Pancreas (tissue), 10 donors: ENCODE measurements at regions not wholly inside any gene's neighbourhood (a gene's known extent, or its start where the extent isn't known, plus 50 kb on each side); places are given as distances from the start of the nearest gene placed in this dataset.
"Not testable (repeated sequence)": the region's sequence is repeated elsewhere in the genome, so short reads cannot be mapped to it uniquely, and the experiment has no call there.

ENCODE experiments used
- ATAC-seq, 4 donors: fragments of 200-7000 bp; cut with Tn5 transposase; one replicate each; pipeline versions ENCODE4 v1.8.0 to v1.9.1; 2020; ENCODE audit warnings: mild to moderate bottlenecking in 4 of 4, moderate library complexity in 4 of 4
- DNase-seq, 6 donors: peaks; one replicate each; pipeline ENCODE4 v3.0.0-alpha.2; 2020
- FAIRE-seq: peaks from 2 replicates; lab custom pipeline; 2012; peaks lifted over from hg19 to GRCh38; lab: Jason Lieb, UNC
- H3K27ac ChIP-seq, 4 donors: fragments of 200-600 bp; sonication (generic); 1 replicate in 3 of 4; 2 replicates in 1 of 4; pipeline versions ENCODE4 v1.5.0 to v1.8.0; 2020
- H3K27me3 ChIP-seq, 4 donors: fragments of 200-600 bp; one replicate each; pipeline ENCODE4 v1.8.0; 2021
- H3K36me3 ChIP-seq, 3 donors: fragments of 200-600 bp; sonication (generic) in 1 of 3; one replicate each; pipeline versions ENCODE4 v1.5.0 to v1.8.0; 2020 to 2021
- H3K4me1 ChIP-seq, 3 donors: fragments of 200-600 bp; one replicate each; pipeline ENCODE4 v1.8.0; 2021
- H3K4me3 ChIP-seq, 4 donors: fragments of 200-600 bp; sonication (generic) in 2 of 4; one replicate each; pipeline versions ENCODE4 v1.5.0 to v1.8.0; 2020 to 2021
- H3K9me3 ChIP-seq, 4 donors: fragments of 200-600 bp; one replicate each; pipeline ENCODE4 v1.8.0; 2021
- WGBS, 2 donors: extraction: QIAGEN DNeasy Blood & Tissue Kit; methylation state at CpG; one replicate each; pipeline ENCODE4 v1.1.7; 2013; 5-methylcytosine and 5-hydroxymethylcytosine counted together
- intact Hi-C, 3 donors: fragments of 100-400 bp; cut with DNase I; formaldehyde crosslinking; loops; one replicate each; pipeline versions ENCODE4 v1.11.1 to v1.14.2; 2022
- TF ChIP-seq, protein P1 (sequence below), 4 donors: fragments of 200-600 bp; sonication (generic) in 3 of 4; IDR thresholded peaks; one replicate each; pipeline versions ENCODE4 v1.5.0 to v1.8.0; 2021; ENCODE audit warnings: antibody characterized with exemption in 4 of 4
- donor health status: healthy with polysubstance abuse.
- donor health status: DM: no; HTN: no; CAD: no; lungs with moderate emphysema.
- donor health status: DM: no; HTN: no; CAD: no.
- donor health status: control.
- donor health status: control.
- donor health status: Bipolar disorder and iron deficiency.
- donor health status: DM: yes; HTN: yes; CAD: no.
- donor health status: DM: no; HTN: no; CAD: no.
- donor health status: DM: no; HTN: no; CAD: no.
- donor health status: DM: yes; HTN: yes; CAD: no.

DNA sequence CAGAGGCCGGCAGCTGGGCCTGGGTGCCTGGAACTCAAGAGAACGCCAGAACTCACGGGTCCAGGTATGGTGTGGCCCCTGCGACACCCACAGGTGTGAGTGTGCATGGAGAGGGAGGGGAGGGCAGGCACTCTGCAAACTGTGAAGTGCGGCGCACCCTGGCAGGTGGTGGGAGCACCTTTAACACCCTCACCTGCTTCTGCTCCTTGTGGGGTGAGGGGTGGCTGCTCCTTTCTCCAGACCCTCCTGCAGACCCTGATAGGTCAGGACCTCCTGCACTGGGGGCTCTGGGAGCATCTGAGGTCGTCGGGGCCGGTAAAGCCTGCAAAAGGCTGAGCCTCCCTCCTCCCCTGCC, 324.7 kb upstream of the SFSWAP start:
- no peak for DNase-seq
- Histone ChIP-seq H3K27me3 (peaks cover 0 to 2% (median 0%) of the 10 kb centered on the region in 4 donors), H3K36me3 (no peaks in the 10 kb centered on the region), H3K9me3 (no peaks in the 10 kb centered on the region), H3K4me1 (no peaks in the 10 kb centered on the region), H3K27ac (no peak overlapping the region), H3K4me3 (no peak overlapping the region)
- 36 to 40% methylated on average over 9 of the region's 9 CpGs for WGBS, 2 donors
- intact Hi-C loops = no loop called here
- ATAC-seq = no peak
- TF ChIP-seq, protein P1, sequence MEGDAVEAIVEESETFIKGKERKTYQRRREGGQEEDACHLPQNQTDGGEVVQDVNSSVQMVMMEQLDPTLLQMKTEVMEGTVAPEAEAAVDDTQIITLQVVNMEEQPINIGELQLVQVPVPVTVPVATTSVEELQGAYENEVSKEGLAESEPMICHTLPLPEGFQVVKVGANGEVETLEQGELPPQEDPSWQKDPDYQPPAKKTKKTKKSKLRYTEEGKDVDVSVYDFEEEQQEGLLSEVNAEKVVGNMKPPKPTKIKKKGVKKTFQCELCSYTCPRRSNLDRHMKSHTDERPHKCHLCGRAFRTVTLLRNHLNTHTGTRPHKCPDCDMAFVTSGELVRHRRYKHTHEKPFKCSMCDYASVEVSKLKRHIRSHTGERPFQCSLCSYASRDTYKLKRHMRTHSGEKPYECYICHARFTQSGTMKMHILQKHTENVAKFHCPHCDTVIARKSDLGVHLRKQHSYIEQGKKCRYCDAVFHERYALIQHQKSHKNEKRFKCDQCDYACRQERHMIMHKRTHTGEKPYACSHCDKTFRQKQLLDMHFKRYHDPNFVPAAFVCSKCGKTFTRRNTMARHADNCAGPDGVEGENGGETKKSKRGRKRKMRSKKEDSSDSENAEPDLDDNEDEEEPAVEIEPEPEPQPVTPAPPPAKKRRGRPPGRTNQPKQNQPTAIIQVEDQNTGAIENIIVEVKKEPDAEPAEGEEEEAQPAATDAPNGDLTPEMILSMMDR (IDR thresholded peaks at IDR 0.05) = no peak
- FAIRE-seq = no peak

GRCh38 chr12:131386781-131387180, 324.1 kb upstream of the SFSWAP start:
- FAIRE-seq = no peak
- Histone ChIP-seq H3K4me3 (no peak overlapping the region), H3K4me1 (no peaks in the 10 kb centered on the region), H3K27ac (no peak overlapping the region), H3K27me3 (no peaks in the 10 kb centered on the region), H3K9me3 (no peaks in the 10 kb centered on the region), H3K36me3 (no peaks in the 10 kb centered on the region)
- TF ChIP-seq, protein P1 (IDR thresholded peaks at IDR 0.05) = no peak
- intact Hi-C loops = no loop called here
- 39 to 47% methylated on average over 11 of the region's 11 CpGs for WGBS, 2 donors
- DNase-seq = no peak
- no peak for ATAC-seq

DNA sequence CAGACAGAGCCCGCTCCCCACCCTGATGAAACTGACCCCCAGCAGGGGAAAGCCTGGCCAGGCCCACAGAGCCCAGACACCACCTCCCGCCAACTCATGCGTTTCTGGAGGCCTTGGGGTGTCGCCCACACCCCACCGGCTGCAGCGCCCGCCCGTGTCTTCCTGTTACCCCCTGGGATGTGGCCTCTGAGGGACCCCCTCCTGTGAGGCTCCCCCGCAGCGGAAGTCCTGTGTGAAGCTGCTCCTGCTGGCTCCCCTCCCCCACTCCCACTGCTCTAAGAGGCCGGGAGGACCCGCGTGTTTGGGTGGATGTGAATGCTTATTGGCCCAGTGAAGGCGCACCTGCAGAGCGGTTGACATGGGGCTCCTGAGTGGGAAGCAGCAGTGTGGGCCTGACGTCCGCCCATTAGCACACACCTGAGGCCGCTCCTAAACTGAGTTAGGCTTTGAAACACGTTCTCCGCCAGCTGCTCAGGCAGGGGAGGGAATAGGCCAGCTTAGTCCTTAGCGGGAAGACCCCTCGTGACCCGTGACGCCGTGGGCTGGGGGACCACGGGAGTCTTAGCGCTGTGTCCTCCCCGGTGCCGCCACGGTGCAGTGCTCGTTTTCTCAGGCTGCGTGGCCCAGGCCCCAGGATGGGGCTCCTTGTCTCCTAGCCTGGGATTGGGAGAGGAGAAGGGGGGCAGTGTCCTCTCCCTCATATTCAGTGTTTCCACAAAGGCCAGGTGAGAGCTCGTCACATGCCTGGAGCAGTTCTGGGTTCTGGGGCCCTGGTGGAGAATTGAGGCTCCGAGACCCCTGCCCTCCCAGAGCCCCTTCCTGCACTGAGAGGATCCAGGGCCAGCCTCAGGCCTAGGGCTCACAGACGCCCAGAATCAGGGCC, 323.4 kb upstream of the SFSWAP start:
- DNase-seq (no peak), ATAC-seq (no peak), FAIRE-seq (no peak)
- H3K4me3 ChIP-seq = no peak overlapping the region
- TF ChIP-seq, protein P1 (IDR thresholded peaks at IDR 0.05) = no peak
- 55 to 59% methylated on average over 35 of the region's 35 CpGs for WGBS, 2 donors
- no peaks in the 10 kb centered on the region for H3K9me3 ChIP-seq
- no peaks in the 10 kb centered on the region for H3K27me3 ChIP-seq
- H3K4me1 ChIP-seq = no peaks in the 10 kb centered on the region
- no peak overlapping the region for H3K27ac ChIP-seq
- H3K36me3 ChIP-seq = no peaks in the 10 kb centered on the region
- intact Hi-C loops = no loop called here

- intact Hi-C loops, FAIRE-seq: not testable (repeated sequence)
Measured at GRCh38 chr12:131388164-131389053, 322.5 kb upstream of the SFSWAP start.

More at GRCh38 chr12:131388164-131389053, 322.5 kb upstream of the SFSWAP start:
- H3K4me3 ChIP-seq, DNase-seq, H3K36me3 ChIP-seq, ATAC-seq, H3K9me3 ChIP-seq, H3K4me1 ChIP-seq, H3K27ac ChIP-seq, H3K27me3 ChIP-seq: not testable (repeated sequence)
- 45 to 52% methylated on average over 8 of the region's 10 CpGs for WGBS, 2 donors
